LNCaP clone FGC (cell line): ENCODE measurements at regions not wholly inside any gene's neighbourhood (a gene's known extent, or its start where the extent isn't known, plus 50 kb on each side); places are given as distances from the start of the nearest gene placed in this dataset.

Experiments
- DNase-seq: peaks from one replicate; pipeline ENCODE4 v3.0.0-alpha.2; 2011; ENCODE audit warnings: low read depth
- H3K4me3 ChIP-seq: 2 replicates; pipeline ENCODE4 v1.5.1; 2011; ENCODE audit warnings: mild to moderate bottlenecking, low read depth, low read length, control low read depth
- TF ChIP-seq, protein P1 (sequence below): IDR thresholded peaks from 2 replicates; pipeline ENCODE4 v1.5.1; 2012; ENCODE audit warnings: mild to moderate bottlenecking; ENCODE audit not compliant: control insufficient read depth, insufficient read depth; ENCODE audit errors: extremely low read depth

GRCh38 chr13:112325142-112325808 lies 50.9 kb upstream of the SPACA7 start:
- TF ChIP-seq, protein P1, sequence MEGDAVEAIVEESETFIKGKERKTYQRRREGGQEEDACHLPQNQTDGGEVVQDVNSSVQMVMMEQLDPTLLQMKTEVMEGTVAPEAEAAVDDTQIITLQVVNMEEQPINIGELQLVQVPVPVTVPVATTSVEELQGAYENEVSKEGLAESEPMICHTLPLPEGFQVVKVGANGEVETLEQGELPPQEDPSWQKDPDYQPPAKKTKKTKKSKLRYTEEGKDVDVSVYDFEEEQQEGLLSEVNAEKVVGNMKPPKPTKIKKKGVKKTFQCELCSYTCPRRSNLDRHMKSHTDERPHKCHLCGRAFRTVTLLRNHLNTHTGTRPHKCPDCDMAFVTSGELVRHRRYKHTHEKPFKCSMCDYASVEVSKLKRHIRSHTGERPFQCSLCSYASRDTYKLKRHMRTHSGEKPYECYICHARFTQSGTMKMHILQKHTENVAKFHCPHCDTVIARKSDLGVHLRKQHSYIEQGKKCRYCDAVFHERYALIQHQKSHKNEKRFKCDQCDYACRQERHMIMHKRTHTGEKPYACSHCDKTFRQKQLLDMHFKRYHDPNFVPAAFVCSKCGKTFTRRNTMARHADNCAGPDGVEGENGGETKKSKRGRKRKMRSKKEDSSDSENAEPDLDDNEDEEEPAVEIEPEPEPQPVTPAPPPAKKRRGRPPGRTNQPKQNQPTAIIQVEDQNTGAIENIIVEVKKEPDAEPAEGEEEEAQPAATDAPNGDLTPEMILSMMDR = no peak
- no peak overlapping the region for H3K4me3 ChIP-seq
- DNase-seq = no peak

DNA sequence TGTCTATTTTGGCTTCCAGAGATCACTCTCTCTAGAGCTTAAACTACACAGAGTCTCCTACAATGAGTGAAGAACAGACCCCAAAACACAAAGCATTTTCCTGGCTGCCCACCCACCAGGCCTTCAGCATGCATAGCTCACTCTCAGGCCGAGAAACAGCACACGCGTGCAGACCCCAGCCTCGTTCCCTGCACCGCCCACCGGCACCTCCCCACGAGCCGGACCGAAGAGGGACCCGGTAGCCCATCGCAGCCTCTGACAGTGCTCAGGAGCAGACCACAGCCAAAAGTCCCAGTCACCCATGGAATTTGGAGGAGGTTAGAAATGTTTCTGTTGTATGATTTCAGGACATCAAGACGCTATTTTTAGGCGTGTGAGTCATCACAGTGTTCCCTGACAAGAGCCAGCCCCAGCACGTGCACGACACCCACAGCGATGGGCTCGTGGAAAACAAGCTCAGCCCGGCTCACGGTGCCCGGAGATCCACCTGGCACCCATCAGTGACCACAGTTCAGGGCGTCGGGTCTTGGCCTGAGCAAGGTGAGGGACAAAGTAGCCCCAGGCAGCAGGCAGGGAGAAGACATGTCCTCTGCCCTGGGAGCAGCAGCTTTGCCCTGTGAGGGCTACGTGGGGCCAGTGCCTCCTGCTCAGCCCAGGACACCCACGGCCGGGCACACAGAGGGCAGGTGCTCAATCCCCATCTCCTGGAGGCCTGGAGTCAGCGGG lies 50.1 kb upstream of the SPACA7 start:
- H3K4me3 ChIP-seq = no peak overlapping the region
- no peak for DNase-seq
- TF ChIP-seq, protein P1 = no peak
